Tibial nerve (tissue), 4 donors: ENCODE measurements at regions not wholly inside any gene's neighbourhood (a gene's known extent, or its start where the extent isn't known, plus 50 kb on each side); places are given as distances from the start of the nearest gene placed in this dataset.

Source experiments
- DNase-seq, 2 donors: peaks; one replicate each; pipeline ENCODE4 v3.0.0-alpha.2; 2019; ENCODE audit warnings: low spot score in 2 of 2
- H3K27ac ChIP-seq, 4 donors: fragments of 200-600 bp; sonication (generic) in 3 of 4; one replicate each; pipeline ENCODE4 v1.5.1; 2017 to 2019; ENCODE audit warnings: mild to moderate bottlenecking in 1 of 4
- H3K27me3 ChIP-seq, 2 donors: fragments of 200-600 bp; sonication (generic) in 1 of 2; one replicate each; pipeline versions ENCODE4 v1.5.1 to v1.6.0; 2017 to 2019
- H3K36me3 ChIP-seq, 3 donors: fragments of 200-600 bp; sonication (generic); one replicate each; pipeline ENCODE4 v1.5.1; 2018 to 2019
- H3K4me1 ChIP-seq, 4 donors: fragments of 200-600 bp; sonication (generic) in 3 of 4; one replicate each; pipeline ENCODE4 v1.5.1; 2017 to 2019
- H3K4me3 ChIP-seq, 4 donors: fragments of 200-600 bp; sonication (generic) in 3 of 4; one replicate each; pipeline ENCODE4 v1.5.1; 2017 to 2019; ENCODE audit warnings: mild to moderate bottlenecking in 1 of 4, moderate library complexity in 1 of 4
- H3K9me3 ChIP-seq, 4 donors: fragments of 200-600 bp; sonication (generic) in 3 of 4; one replicate each; pipeline ENCODE4 v1.5.1; 2017 to 2019
- EP300 ChIP-seq, 2 donors: sonication (generic); formaldehyde crosslinking; IDR thresholded peaks; one replicate each; pipeline ENCODE4 v1.6.1; 2017; ENCODE audit warnings: antibody characterized with exemption in 2 of 2, mild to moderate bottlenecking in 1 of 2
- POLR2A ChIP-seq, 2 donors: fragments of 450-650 bp; IDR thresholded peaks; one replicate each; pipeline ENCODE4 v1.6.1; 2017; ENCODE audit warnings: antibody characterized with exemption in 2 of 2, mild to moderate bottlenecking in 2 of 2, moderate library complexity in 2 of 2
- WGBS, 2 donors: methylation state at CpG; one replicate each; pipeline ENCODE4 v1.1.5; 2018; 5-methylcytosine and 5-hydroxymethylcytosine counted together
- TF ChIP-seq, protein P1 (sequence below), 5 experiments: fragments of 200-600 bp in 3 of 5; fragments of 450-650 bp in 2 of 5; sonication (generic) in 3 of 5; IDR thresholded peaks; one replicate each; pipeline ENCODE4 v1.5.1; 2016 to 2019; ENCODE audit warnings: antibody characterized with exemption in 5 of 5, mild to moderate bottlenecking in 3 of 5, moderate library complexity in 2 of 5

- peak in 1 of 2 donors; percentile 5 for DNase-seq
- no peaks in the 10 kb centered on the region for H3K4me1 ChIP-seq
- H3K27ac ChIP-seq: no peak overlapping the region
These were observed 707.5 kb upstream of the TMEM132C start for GRCh38 chr12:127559349-127560040.

DNA sequence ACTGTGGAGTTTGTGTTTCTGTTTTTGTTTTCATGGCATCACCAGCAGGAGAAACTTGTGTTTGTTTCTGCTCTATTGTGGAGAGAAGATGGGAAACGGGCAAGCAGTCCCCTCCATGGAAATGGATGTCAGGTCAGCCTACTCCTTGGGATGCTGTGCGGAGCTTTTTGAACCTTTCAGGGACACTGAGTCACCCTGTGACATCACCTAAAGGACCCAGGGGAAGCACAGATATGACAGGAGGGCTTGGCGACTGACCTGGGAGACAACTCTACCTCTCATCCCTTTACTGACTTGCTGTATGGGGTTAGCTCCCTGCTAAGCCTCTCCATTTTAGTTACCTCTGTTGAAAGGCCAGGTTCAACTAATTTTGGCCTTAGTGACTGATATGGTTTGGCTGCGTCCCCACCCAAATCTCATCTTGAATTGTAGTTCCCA is 706.9 kb upstream of the TMEM132C start:
- Histone ChIP-seq H3K27me3 (no peaks in the 10 kb centered on the region), H3K9me3 (no peaks in the 10 kb centered on the region), H3K27ac (no peak overlapping the region), H3K36me3 (no peaks in the 10 kb centered on the region), H3K4me1 (no peaks in the 10 kb centered on the region), H3K4me3 (no peak overlapping the region)
- DNase-seq: no peak
- WGBS, 2 donors: 91 to 93% methylated on average over 4 of the region's 4 CpGs
- TF ChIP-seq, protein P1, sequence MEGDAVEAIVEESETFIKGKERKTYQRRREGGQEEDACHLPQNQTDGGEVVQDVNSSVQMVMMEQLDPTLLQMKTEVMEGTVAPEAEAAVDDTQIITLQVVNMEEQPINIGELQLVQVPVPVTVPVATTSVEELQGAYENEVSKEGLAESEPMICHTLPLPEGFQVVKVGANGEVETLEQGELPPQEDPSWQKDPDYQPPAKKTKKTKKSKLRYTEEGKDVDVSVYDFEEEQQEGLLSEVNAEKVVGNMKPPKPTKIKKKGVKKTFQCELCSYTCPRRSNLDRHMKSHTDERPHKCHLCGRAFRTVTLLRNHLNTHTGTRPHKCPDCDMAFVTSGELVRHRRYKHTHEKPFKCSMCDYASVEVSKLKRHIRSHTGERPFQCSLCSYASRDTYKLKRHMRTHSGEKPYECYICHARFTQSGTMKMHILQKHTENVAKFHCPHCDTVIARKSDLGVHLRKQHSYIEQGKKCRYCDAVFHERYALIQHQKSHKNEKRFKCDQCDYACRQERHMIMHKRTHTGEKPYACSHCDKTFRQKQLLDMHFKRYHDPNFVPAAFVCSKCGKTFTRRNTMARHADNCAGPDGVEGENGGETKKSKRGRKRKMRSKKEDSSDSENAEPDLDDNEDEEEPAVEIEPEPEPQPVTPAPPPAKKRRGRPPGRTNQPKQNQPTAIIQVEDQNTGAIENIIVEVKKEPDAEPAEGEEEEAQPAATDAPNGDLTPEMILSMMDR (IDR thresholded peaks at IDR 0.05): no peak
- no peak for TF ChIP-seq EP300 (IDR thresholded peaks at IDR 0.05)
- no peak for TF ChIP-seq POLR2A (IDR thresholded peaks at IDR 0.05)

More at GRCh38 chr12:127559349-127560040, 707.5 kb upstream of the TMEM132C start:
- Histone ChIP-seq H3K36me3 (no peaks in the 10 kb centered on the region), H3K4me3 (no peak overlapping the region), H3K9me3 (no peaks in the 10 kb centered on the region), H3K27me3 (no peaks in the 10 kb centered on the region)
- WGBS, 2 donors: 18 to 33% methylated on average over 12 of the region's 12 CpGs
- no peak for TF ChIP-seq POLR2A (IDR thresholded peaks at IDR 0.05)
- TF ChIP-seq EP300 (IDR thresholded peaks at IDR 0.05): no peak
- TF ChIP-seq, protein P1 (IDR thresholded peaks at IDR 0.05): no peak

GRCh38 chr12:127562816-127563215 is 704.2 kb upstream of the TMEM132C start:
- H3K9me3 ChIP-seq: peaks cover 0 to 1% (median 0%) of the 10 kb centered on the region in 4 donors
- H3K4me3 ChIP-seq: no peak overlapping the region
- H3K27ac ChIP-seq: no peak overlapping the region
- no peaks in the 10 kb centered on the region for H3K27me3 ChIP-seq
- H3K4me1 ChIP-seq: no peaks in the 10 kb centered on the region
- H3K36me3 ChIP-seq: no peaks in the 10 kb centered on the region
- no peak for DNase-seq
- TF ChIP-seq EP300 (IDR thresholded peaks at IDR 0.05): no peak
- TF ChIP-seq POLR2A (IDR thresholded peaks at IDR 0.05): no peak
- TF ChIP-seq, protein P1 (IDR thresholded peaks at IDR 0.05): no peak
- WGBS, 2 donors: 54 to 71% methylated on average over 2 of the region's 2 CpGs

- H3K27ac ChIP-seq: no peak overlapping the region
- H3K4me3 ChIP-seq: no peak overlapping the region
- no peaks in the 10 kb centered on the region for H3K27me3 ChIP-seq
- no peaks in the 10 kb centered on the region for H3K4me1 ChIP-seq
- H3K9me3 ChIP-seq: peaks cover 0 to 4% (median 0%) of the 10 kb centered on the region in 4 donors
- no peaks in the 10 kb centered on the region for H3K36me3 ChIP-seq
- whole genome bisulfite sequencing, 2 donors: 79 to 90% methylated on average over 4 of the region's 4 CpGs
- DNase-seq: no peak
- TF ChIP-seq POLR2A (IDR thresholded peaks at IDR 0.05) (no peak), EP300 (IDR thresholded peaks at IDR 0.05) (no peak)
- TF ChIP-seq, protein P1 (IDR thresholded peaks at IDR 0.05): no peak
These were observed 701.7 kb upstream of the TMEM132C start for GRCh38 chr12:127565241-127565640.

- no peaks in the 10 kb centered on the region for H3K4me1 ChIP-seq
- 64 to 73% methylated on average over 2 of the region's 2 CpGs for WGBS, 2 donors
- peaks cover 0 to 4% (median 0%) of the 10 kb centered on the region in 4 donors for H3K9me3 ChIP-seq
- H3K36me3 ChIP-seq: no peaks in the 10 kb centered on the region
- no peaks in the 10 kb centered on the region for H3K27me3 ChIP-seq
- no peak overlapping the region for H3K4me3 ChIP-seq
- TF ChIP-seq EP300 (IDR thresholded peaks at IDR 0.05) (no peak), POLR2A (IDR thresholded peaks at IDR 0.05) (no peak)
- TF ChIP-seq, protein P1 (IDR thresholded peaks at IDR 0.05): no peak
- no peak overlapping the region for H3K27ac ChIP-seq
- no peak for DNase-seq
These were observed 699.4 kb upstream of the TMEM132C start for GRCh38 chr12:127567531-127567930.
